KMS-11 (cell line): ENCODE measurements at regions not wholly inside any gene's neighbourhood (a gene's known extent, or its start where the extent isn't known, plus 50 kb on each side); places are given as distances from the start of the nearest gene placed in this dataset.

Experiments used
- H2AFZ ChIP-seq: fragments of 200-600 bp; sonication (generic); 2 replicates; pipeline ENCODE4 v1.6.1; 2016; ENCODE audit warnings: antibody characterized with exemption, mixed run types, low read depth
- H3K27ac ChIP-seq: fragments of 200-600 bp; sonication (generic); 2 replicates; pipeline ENCODE4 v1.6.1; 2016; ENCODE audit warnings: mild to moderate bottlenecking, mixed run types
- H3K27me3 ChIP-seq: fragments of 200-600 bp; sonication (generic); 2 replicates; pipeline ENCODE4 v1.6.1; 2017; ENCODE audit warnings: mild to moderate bottlenecking, low read depth, mixed run types, moderate library complexity; ENCODE audit not compliant: insufficient read depth
- H3K36me3 ChIP-seq: fragments of 200-600 bp; sonication (generic); 2 replicates; pipeline ENCODE4 v1.6.1; 2017; ENCODE audit warnings: mild to moderate bottlenecking, mixed run types; ENCODE audit not compliant: insufficient read depth
- H3K4me1 ChIP-seq: fragments of 200-600 bp; sonication (generic); 2 replicates; pipeline ENCODE4 v1.6.1; 2016; ENCODE audit warnings: mild to moderate bottlenecking, low read depth, mixed run types; ENCODE audit not compliant: poor library complexity, severe bottlenecking
- H3K4me2 ChIP-seq: fragments of 200-600 bp; sonication (generic); 2 replicates; pipeline ENCODE4 v1.7.0; 2016; ENCODE audit warnings: mild to moderate bottlenecking, mixed run types
- H3K4me3 ChIP-seq: fragments of 200-600 bp; sonication (generic); IDR thresholded peaks from 2 replicates; pipeline ENCODE4 v1.6.1; 2017; ENCODE audit warnings: low read depth, low read length, mixed read lengths; ENCODE audit not compliant: insufficient read depth
- H3K79me2 ChIP-seq: fragments of 200-600 bp; sonication (generic); 2 replicates; pipeline ENCODE4 v1.6.1; 2016; ENCODE audit warnings: low read depth, mixed run types; ENCODE audit not compliant: insufficient read depth
- H3K9ac ChIP-seq: fragments of 200-600 bp; sonication (generic); 2 replicates; pipeline ENCODE4 v1.6.1; 2016; ENCODE audit warnings: mild to moderate bottlenecking, mixed run types
- H4K20me1 ChIP-seq: fragments of 200-600 bp; sonication (generic); 2 replicates; pipeline ENCODE4 v1.6.1; 2016; ENCODE audit warnings: mild to moderate bottlenecking, mixed run types; ENCODE audit not compliant: insufficient read depth
- CTCF ChIP-seq: fragments of 200-600 bp; sonication (generic); conservative IDR thresholded peaks from 2 replicates; pipeline ENCODE4 v1.6.1; 2017; ENCODE audit warnings: low read depth, mild to moderate bottlenecking, antibody characterized with exemption, low read length, moderate library complexity, mixed read lengths

DNA sequence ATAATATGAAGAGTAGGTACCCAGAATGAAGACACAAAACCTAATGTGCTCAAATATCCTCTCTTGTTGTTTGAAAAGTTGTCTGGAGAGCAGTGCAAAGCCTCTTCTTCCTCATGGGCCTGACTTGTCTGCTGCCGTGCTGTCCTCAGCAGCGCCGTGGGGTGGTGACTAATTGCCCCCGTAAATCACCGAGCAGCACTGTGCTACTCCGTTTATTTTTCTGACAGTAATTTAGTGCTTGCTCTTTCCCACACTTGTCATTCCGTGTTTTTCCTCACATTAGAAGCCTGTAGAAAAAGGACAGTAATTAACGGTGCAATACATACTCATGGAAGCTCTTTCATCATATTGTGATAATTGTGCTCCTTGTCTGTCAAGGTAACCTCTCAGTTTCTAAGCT lies 114.8 kb upstream of the BARHL2 start:
- Histone ChIP-seq H3K27ac (no peak overlapping the region), H4K20me1 (no peaks in the 10 kb centered on the region), H3K4me3 (no peak overlapping the region), H3K27me3 (no peaks in the 10 kb centered on the region), H3K4me2 (no peak overlapping the region), H3K9ac (no peak overlapping the region), H3K4me1 (no peaks in the 10 kb centered on the region), H2AFZ (no peak overlapping the region), H3K36me3 (no peaks in the 10 kb centered on the region), H3K79me2 (no peaks in the 10 kb centered on the region)
- TF ChIP-seq CTCF = no peak

- H3K9ac ChIP-seq = no peak overlapping the region
- H3K36me3 ChIP-seq = no peaks in the 10 kb centered on the region
- H3K4me1 ChIP-seq = no peaks in the 10 kb centered on the region
- H3K4me2 ChIP-seq = no peak overlapping the region
- no peaks in the 10 kb centered on the region for H3K27me3 ChIP-seq
- TF ChIP-seq CTCF = no peak
- H3K4me3 ChIP-seq = no peak overlapping the region
- no peak overlapping the region for H2AFZ ChIP-seq
- H3K79me2 ChIP-seq = no peaks in the 10 kb centered on the region
- no peak overlapping the region for H3K27ac ChIP-seq
- no peaks in the 10 kb centered on the region for H4K20me1 ChIP-seq
These were observed 109.7 kb upstream of the BARHL2 start for GRCh38 chr1:90826834-90827233.

DNA sequence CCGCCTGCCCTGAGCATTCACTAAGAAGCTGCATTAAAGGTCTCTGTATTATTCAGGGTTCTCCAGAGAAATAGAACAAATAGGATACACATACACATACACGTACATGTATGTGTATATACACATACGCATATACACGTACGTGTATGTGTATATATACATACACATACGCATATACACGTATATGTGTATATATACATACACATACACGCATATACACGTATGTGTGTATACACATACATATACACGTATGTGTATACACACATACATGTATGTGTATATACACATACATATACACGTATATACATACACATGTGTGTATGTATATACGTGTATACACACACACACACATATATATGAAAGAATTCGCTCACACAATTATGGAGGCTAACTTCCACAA lies 108.9 kb upstream of the BARHL2 start:
- no peak overlapping the region for H3K4me2 ChIP-seq
- no peaks in the 10 kb centered on the region for H3K36me3 ChIP-seq
- no peak for TF ChIP-seq CTCF
- no peak overlapping the region for H3K4me3 ChIP-seq
- H3K27ac ChIP-seq = no peak overlapping the region
- no peak overlapping the region for H2AFZ ChIP-seq
- no peaks in the 10 kb centered on the region for H3K4me1 ChIP-seq
- H3K79me2 ChIP-seq = no peaks in the 10 kb centered on the region
- no peaks in the 10 kb centered on the region for H3K27me3 ChIP-seq
- H3K9ac ChIP-seq = no peak overlapping the region
- H4K20me1 ChIP-seq = no peaks in the 10 kb centered on the region

- TF ChIP-seq CTCF = no peak
These were observed 107.4 kb upstream of the BARHL2 start for GRCh38 chr1:90824551-90824950.

GRCh38 chr1:90823686-90824085 lies 106.6 kb upstream of the BARHL2 start:
- H4K20me1 ChIP-seq = no peaks in the 10 kb centered on the region
- TF ChIP-seq CTCF = no peak
- H3K4me1 ChIP-seq = no peaks in the 10 kb centered on the region
- no peak overlapping the region for H3K27ac ChIP-seq
- H3K9ac ChIP-seq = no peak overlapping the region
- no peaks in the 10 kb centered on the region for H3K79me2 ChIP-seq
- no peaks in the 10 kb centered on the region for H3K36me3 ChIP-seq
- no peak overlapping the region for H3K4me3 ChIP-seq
- no peaks in the 10 kb centered on the region for H3K27me3 ChIP-seq
- no peak overlapping the region for H2AFZ ChIP-seq
- H3K4me2 ChIP-seq = no peak overlapping the region

More at GRCh38 chr1:90824551-90824950, 107.4 kb upstream of the BARHL2 start:
- no peak overlapping the region for H3K4me3 ChIP-seq
- no peaks in the 10 kb centered on the region for H3K36me3 ChIP-seq
- no peaks in the 10 kb centered on the region for H3K79me2 ChIP-seq
- H3K9ac ChIP-seq = no peak overlapping the region
- H3K27me3 ChIP-seq = no peaks in the 10 kb centered on the region
- no peak overlapping the region for H2AFZ ChIP-seq
- H3K27ac ChIP-seq = no peak overlapping the region
- no peaks in the 10 kb centered on the region for H3K4me1 ChIP-seq
- H4K20me1 ChIP-seq = no peaks in the 10 kb centered on the region
- no peak overlapping the region for H3K4me2 ChIP-seq
